22Rv1 (cell line): ENCODE measurements at regions not wholly inside any gene's neighbourhood (a gene's known extent, or its start where the extent isn't known, plus 50 kb on each side); places are given as distances from the start of the nearest gene placed in this dataset.
"Not testable (repeated sequence)": the region's sequence is repeated elsewhere in the genome, so short reads cannot be mapped to it uniquely, and the experiment has no call there.

ENCODE experiments used
- H3K27ac ChIP-seq: fragments of 450-650 bp; 2 replicates; pipeline ENCODE4 v1.5.1; 2017
- CTCF ChIP-seq: fragments of 450-650 bp; IDR thresholded peaks from 2 replicates; pipeline ENCODE4 v1.5.1; 2017; ENCODE audit warnings: mild to moderate bottlenecking
- ZFX ChIP-seq: fragments of 450-650 bp; IDR thresholded peaks from 2 replicates; pipeline ENCODE4 v1.6.1; 2017; ENCODE audit warnings: antibody characterized with exemption, borderline replicate concordance

- TF ChIP-seq CTCF (no peak), ZFX (no peak)
Measured at GRCh38 chr3:27554706-27555105, 70.5 kb upstream of the SLC4A7 start.

GRCh38 chr3:27553886-27554540, 69.8 kb upstream of the SLC4A7 start:
- no peak overlapping the region for H3K27ac ChIP-seq

More at GRCh38 chr3:27554706-27555105, 70.5 kb upstream of the SLC4A7 start:
- H3K27ac ChIP-seq = no peak overlapping the region

GRCh38 chr3:27552708-27553107, 68.5 kb upstream of the SLC4A7 start:
- not testable (repeated sequence) for H3K27ac ChIP-seq

More at GRCh38 chr3:27553886-27554540, 69.8 kb upstream of the SLC4A7 start:
- TF ChIP-seq CTCF = no peak
- no peak for TF ChIP-seq ZFX

- H3K27ac ChIP-seq = not testable (repeated sequence)
Measured at GRCh38 chr3:27551413-27551812, 67.2 kb upstream of the SLC4A7 start.

GRCh38 chr3:27545061-27545460, 60.9 kb upstream of the SLC4A7 start:
- TF ChIP-seq CTCF = no peak
- no peak for TF ChIP-seq ZFX
- H3K27ac ChIP-seq = no peak overlapping the region

- no peak for TF ChIP-seq ZFX
- no peak for TF ChIP-seq CTCF
- no peak overlapping the region for H3K27ac ChIP-seq
Measured at GRCh38 chr3:27544372-27544865, 60.2 kb upstream of the SLC4A7 start.

GRCh38 chr3:27542476-27542875, 58.3 kb upstream of the SLC4A7 start:
- no peak overlapping the region for H3K27ac ChIP-seq

GRCh38 chr3:27540231-27540630, 56.0 kb upstream of the SLC4A7 start:
- no peak overlapping the region for H3K27ac ChIP-seq
- TF ChIP-seq CTCF = no peak
- TF ChIP-seq ZFX = no peak

More at GRCh38 chr3:27542476-27542875, 58.3 kb upstream of the SLC4A7 start:
- TF ChIP-seq ZFX (no peak), CTCF (no peak)
